ENCODE measurements at regions not wholly inside any gene's neighbourhood (a gene's known extent, or its start where the extent isn't known, plus 50 kb on each side); places are given as distances from the start of the nearest gene placed in this dataset.

- DNase-seq (no peak), ATAC-seq (no peak)
- Histone ChIP-seq H3K9me3 (no peaks in the 10 kb centered on the region), H3K27me3 (ENCODE audit: insufficient read depth in 3 of 3, low read length in 2 of 3) (no peaks in the 10 kb centered on the region), H3K27ac (no peak overlapping the region), H3K36me3 (ENCODE audit: insufficient read depth in 1 of 2, low read depth in 1 of 2) (no peaks in the 10 kb centered on the region), H3K4me1 (no peaks in the 10 kb centered on the region), H3K4me3 (no peak overlapping the region)
- WGBS, 3 donors: 87 to 96% (median 93%) methylated on average over 4 of the region's 4 CpGs
- intact Hi-C loops (cut with DNase I): no loop called here
- TF ChIP-seq, protein P1, sequence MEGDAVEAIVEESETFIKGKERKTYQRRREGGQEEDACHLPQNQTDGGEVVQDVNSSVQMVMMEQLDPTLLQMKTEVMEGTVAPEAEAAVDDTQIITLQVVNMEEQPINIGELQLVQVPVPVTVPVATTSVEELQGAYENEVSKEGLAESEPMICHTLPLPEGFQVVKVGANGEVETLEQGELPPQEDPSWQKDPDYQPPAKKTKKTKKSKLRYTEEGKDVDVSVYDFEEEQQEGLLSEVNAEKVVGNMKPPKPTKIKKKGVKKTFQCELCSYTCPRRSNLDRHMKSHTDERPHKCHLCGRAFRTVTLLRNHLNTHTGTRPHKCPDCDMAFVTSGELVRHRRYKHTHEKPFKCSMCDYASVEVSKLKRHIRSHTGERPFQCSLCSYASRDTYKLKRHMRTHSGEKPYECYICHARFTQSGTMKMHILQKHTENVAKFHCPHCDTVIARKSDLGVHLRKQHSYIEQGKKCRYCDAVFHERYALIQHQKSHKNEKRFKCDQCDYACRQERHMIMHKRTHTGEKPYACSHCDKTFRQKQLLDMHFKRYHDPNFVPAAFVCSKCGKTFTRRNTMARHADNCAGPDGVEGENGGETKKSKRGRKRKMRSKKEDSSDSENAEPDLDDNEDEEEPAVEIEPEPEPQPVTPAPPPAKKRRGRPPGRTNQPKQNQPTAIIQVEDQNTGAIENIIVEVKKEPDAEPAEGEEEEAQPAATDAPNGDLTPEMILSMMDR (IDR thresholded peaks at IDR 0.05): no peak
Measured at GRCh38 chr12:77613411-77613810, 217.3 kb upstream of the NAV3 start.

- 90 to 95% (median 95%) methylated on average over 2 of the region's 2 CpGs for WGBS, 3 donors
- H3K27ac ChIP-seq: no peak overlapping the region
- ATAC-seq: no peak
Measured at GRCh38 chr12:77610446-77610845, 220.2 kb upstream of the NAV3 start.

DNA sequence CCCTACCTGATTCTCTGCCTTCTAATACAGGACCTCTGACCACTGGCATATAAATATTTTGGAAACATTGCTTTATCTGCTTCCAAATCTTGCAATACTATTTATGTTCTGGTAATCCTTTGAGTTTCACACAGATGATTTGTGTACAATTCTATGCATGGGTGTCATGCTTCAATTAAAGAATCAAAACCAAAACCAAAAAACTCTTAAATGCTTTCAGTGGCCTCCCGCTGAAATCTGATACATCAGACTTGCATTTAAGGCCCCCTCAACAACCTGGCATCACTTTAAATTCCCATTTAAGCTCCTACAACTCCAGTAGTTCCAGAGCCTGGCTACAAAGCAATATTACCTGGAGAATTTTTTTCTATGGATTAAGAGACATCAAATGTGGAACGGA lies 221.7 kb upstream of the NAV3 start:
- Histone ChIP-seq H3K4me3 (no peak overlapping the region), H3K27me3 (ENCODE audit: insufficient read depth in 3 of 3, low read length in 2 of 3) (no peaks in the 10 kb centered on the region), H3K4me1 (no peaks in the 10 kb centered on the region), H3K9me3 (no peaks in the 10 kb centered on the region), H3K27ac (no peak overlapping the region), H3K36me3 (ENCODE audit: insufficient read depth in 1 of 2, low read depth in 1 of 2) (no peaks in the 10 kb centered on the region)
- ATAC-seq (no peak), DNase-seq (no peak)
- intact Hi-C loops (cut with DNase I): no loop called here
- 50 to 53% (median 52%) methylated on average over 2 of the region's 2 CpGs for WGBS, 3 donors
- TF ChIP-seq, protein P1 (IDR thresholded peaks at IDR 0.05): no peak

More at GRCh38 chr12:77610446-77610845, 220.2 kb upstream of the NAV3 start:
- TF ChIP-seq, protein P1 (IDR thresholded peaks at IDR 0.05): no peak
- Histone ChIP-seq H3K27me3 (ENCODE audit: insufficient read depth in 3 of 3, low read length in 2 of 3) (no peaks in the 10 kb centered on the region), H3K9me3 (no peaks in the 10 kb centered on the region), H3K4me3 (no peak overlapping the region), H3K4me1 (no peaks in the 10 kb centered on the region), H3K36me3 (ENCODE audit: insufficient read depth in 1 of 2, low read depth in 1 of 2) (no peaks in the 10 kb centered on the region)
- no peak for DNase-seq
- intact Hi-C loops (cut with DNase I): no loop called here

DNA sequence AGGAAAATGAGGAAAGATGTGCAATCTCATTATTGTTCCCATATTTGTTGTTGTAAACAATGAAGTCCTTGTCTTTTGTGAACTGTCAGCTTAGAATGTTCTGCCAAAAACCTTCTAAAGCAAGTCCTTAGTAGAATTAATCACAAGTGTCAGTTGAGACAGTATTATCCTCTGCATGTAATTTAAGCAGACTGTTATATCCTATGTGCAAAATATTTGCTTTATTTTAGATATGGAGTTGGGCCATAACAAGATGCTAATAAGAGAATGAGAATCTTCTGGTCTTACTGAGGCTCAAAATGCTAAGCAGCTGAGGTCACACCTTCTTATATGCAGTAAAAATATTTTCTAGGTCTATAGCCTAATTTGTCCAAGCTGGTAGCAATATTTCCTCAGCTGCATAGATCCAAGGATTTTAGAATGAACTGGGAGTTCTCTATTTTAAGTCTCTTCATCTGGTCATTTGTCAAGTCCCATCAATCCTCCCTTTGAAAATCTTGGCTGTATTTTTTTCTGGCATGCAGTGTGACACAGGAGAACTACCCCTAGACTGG lies 222.3 kb upstream of the NAV3 start:
- ATAC-seq (no peak), DNase-seq (no peak)
- no peaks in the 10 kb centered on the region for H3K9me3 ChIP-seq
- no peak overlapping the region for H3K27ac ChIP-seq
- TF ChIP-seq, protein P1 (IDR thresholded peaks at IDR 0.05): no peak
- H3K27me3 ChIP-seq (ENCODE audit: insufficient read depth in 3 of 3, low read length in 2 of 3): no peaks in the 10 kb centered on the region
- H3K4me1 ChIP-seq: no peaks in the 10 kb centered on the region
- intact Hi-C loops (cut with DNase I): no loop called here
- H3K36me3 ChIP-seq (ENCODE audit: insufficient read depth in 1 of 2, low read depth in 1 of 2): no peaks in the 10 kb centered on the region
- H3K4me3 ChIP-seq: no peak overlapping the region

- Histone ChIP-seq H3K36me3 (ENCODE audit: insufficient read depth in 1 of 2, low read depth in 1 of 2) (no peaks in the 10 kb centered on the region), H3K27ac (no peak overlapping the region), H3K27me3 (ENCODE audit: insufficient read depth in 3 of 3, low read length in 2 of 3) (no peaks in the 10 kb centered on the region), H3K4me3 (no peak overlapping the region), H3K4me1 (no peaks in the 10 kb centered on the region), H3K9me3 (no peaks in the 10 kb centered on the region)
- TF ChIP-seq, protein P1 (IDR thresholded peaks at IDR 0.05): no peak
- no peak for ATAC-seq
- intact Hi-C loops (cut with DNase I): no loop called here
- DNase-seq: no peak
Measured at GRCh38 chr12:77606348-77606747, 224.3 kb upstream of the NAV3 start.

Measured in psoas muscle (tissue), 7 donors.